ENCODE measurements at regions not wholly inside any gene's neighbourhood (a gene's known extent, or its start where the extent isn't known, plus 50 kb on each side); places are given as distances from the start of the nearest gene placed in this dataset.

- no peak for DNase-seq
Measured at GRCh38 chr11:127567237-127567932, 566.8 kb upstream of the KIRREL3 start.

- no peak for DNase-seq
Measured at GRCh38 chr11:127564810-127565209, 564.2 kb upstream of the KIRREL3 start.

DNA sequence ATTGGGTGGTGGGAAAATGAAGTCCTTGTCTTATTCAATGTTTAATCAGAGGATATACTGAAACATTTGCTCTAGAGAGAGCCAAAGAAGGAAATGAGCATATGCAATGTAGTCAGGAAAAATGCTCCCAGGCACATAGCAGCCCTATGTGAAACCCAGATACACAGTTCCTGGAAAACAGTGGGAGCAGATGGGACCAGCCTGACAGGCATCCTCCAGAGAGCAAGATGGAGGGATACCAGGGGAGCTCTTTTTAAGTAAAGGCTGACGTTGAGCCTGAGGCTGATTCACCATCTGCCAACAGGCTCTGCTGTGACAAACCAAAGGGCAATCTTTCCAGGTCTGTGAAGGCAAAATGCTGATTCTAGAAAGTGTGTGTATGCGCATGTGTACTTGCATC, 559.4 kb upstream of the KIRREL3 start:
- no peak for DNase-seq

DNA sequence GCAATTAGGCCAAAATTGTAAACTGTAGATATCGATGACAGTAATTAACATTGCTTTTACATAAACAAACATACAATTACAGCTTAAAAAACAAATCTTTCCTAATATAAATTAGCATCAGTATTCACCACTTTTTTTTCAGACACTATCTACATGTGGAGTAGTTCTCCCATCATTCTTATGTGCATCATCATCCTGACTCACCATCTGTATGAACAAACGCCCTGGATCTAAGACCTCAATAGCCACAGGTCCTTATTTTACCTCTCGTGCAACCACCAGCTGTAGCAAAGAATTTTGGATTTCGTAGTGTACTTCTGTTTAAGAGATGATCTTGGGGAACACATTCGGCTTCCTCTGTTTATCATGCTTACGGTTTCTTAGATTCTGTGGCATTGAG, 551.9 kb upstream of the KIRREL3 start:
- DNase-seq: no peak

GRCh38 chr11:127531167-127531566, 530.6 kb upstream of the KIRREL3 start:
- no peak for DNase-seq

- DNase-seq: no peak
Measured at GRCh38 chr11:127528297-127528696, 527.7 kb upstream of the KIRREL3 start.

GRCh38 chr11:127524618-127525017, 524.0 kb upstream of the KIRREL3 start:
- no peak for DNase-seq

- DNase-seq: no peak
Measured at GRCh38 chr11:127521413-127521812, 520.8 kb upstream of the KIRREL3 start.

- DNase-seq: no peak
Measured at GRCh38 chr11:127507851-127508250, 507.3 kb upstream of the KIRREL3 start.

DNA sequence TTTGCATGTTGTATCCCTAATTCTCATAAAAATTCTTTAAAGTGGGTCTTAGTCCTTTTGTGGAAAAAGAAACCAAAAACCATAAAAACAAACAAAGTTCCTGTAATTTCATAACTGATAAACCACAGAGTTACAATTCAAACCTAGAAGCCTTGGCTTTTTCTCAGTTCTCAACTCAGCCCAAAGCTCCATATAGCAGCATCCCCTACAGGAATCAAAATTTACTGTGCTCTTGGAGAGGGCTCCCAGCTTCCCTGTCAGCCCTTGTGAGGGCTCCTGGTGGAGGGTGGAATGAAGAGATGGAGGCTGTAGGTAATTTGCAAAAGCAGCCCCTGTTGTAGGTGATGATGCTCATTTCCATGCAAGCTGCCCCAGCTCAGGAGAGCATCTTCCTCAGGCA, 506.1 kb upstream of the KIRREL3 start:
- DNase-seq: no peak

DNA sequence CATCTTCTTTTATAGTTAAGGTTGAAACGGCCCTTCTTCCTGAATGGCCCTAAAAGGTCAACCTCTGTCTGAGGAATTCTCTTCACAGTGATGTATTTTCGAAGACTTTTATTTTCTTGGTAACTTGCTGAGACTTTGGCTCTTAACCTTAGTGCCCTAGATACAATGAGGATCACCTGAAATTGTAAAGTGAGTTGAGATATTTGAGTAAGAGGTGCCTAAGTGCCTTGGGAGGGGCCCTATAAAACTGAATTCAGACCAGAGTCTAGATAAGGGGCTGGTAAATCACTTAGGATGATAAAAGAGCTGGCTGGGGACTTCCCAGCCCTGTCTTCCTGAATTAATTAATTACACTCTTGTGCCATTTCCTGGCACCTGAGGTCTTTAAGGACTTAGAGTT, 505.6 kb upstream of the KIRREL3 start:
- DNase-seq: no peak

- DNase-seq: no peak
Measured at GRCh38 chr11:127496165-127496564, 495.6 kb upstream of the KIRREL3 start.

- DNase-seq: no peak
Measured at GRCh38 chr11:127493330-127494022, 492.9 kb upstream of the KIRREL3 start.

GRCh38 chr11:127492029-127492428, 491.5 kb upstream of the KIRREL3 start:
- no peak for DNase-seq

GRCh38 chr11:127491589-127491988, 491.0 kb upstream of the KIRREL3 start:
- DNase-seq: no peak

DNA sequence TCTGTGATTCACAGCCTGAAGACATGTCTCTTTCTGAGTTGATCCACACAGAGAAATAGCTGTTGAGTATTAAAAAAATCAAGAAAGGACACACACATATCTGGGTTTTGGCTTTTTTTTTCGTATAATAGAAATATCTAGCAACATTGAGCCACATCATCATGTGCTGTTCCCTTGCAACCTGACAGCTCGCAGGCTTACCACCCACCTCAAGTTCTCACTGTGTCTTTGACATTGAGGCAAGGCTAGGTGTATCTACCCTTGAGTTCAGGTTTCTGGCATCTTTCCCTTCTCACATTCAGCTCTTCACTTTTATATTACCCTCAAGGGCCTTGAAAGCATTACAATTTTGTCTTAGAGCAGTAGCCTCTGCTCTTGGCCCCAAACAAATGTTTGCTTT, 490.3 kb upstream of the KIRREL3 start:
- no peak for DNase-seq

DNA sequence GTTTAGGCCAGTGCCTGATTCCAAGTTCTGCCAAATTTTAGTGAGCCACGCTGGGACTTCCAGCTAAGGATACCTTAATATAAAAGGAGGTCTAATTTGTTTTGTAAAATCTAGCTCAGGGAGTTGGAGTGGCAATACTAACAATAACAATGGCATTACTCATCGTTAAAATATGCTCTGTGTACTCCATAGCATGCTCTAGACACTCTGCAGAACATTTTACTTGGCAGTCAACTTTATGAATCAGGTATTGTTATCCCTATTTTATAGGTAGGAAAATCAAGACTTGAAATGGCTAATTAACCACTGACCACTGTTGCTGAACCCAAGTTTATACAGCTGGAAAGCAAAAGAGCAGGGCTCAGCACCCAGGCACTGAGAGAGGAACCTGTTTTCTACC, 485.0 kb upstream of the KIRREL3 start:
- DNase-seq: no peak

DNA sequence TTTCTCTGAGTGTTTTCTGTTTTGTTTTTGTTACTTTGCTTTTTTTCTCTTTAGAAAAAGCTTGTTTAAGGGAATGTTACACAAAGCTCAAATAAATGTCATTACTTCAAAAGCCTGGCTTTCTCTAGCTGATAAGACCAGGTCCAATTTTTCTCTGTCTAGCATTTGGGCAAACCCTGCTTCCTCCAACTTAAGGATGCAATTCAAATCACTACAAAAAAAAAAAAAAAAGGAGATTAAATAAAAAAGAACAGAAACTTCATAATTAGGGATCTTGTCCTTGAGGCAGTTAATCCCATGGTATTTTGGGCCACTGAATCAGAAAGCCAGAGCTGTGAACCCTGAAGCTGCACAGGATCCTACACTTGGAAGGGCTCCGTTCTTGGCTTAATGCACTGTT, 480.8 kb upstream of the KIRREL3 start:
- no peak for DNase-seq

GRCh38 chr11:127478826-127479225, 478.3 kb upstream of the KIRREL3 start:
- DNase-seq: no peak

DNA sequence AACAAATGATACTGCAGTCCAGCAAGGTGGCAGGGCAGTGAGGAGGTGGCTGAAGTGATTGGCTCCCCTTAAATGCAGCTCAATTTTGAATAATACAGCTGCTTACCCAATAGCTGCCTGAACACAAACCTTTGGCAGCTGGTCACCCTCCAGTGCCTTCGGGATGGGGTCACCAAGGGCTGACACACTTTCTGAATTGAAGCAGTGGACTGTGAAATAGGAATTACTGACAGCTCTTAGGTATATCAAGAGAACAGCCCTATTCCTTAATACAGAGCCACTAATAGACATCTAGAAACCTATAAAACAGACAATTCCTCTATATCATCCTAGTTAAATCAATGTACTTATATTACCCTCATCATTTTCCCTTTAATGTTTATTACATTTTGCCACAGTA, 474.2 kb upstream of the KIRREL3 start:
- DNase-seq: no peak

DNA sequence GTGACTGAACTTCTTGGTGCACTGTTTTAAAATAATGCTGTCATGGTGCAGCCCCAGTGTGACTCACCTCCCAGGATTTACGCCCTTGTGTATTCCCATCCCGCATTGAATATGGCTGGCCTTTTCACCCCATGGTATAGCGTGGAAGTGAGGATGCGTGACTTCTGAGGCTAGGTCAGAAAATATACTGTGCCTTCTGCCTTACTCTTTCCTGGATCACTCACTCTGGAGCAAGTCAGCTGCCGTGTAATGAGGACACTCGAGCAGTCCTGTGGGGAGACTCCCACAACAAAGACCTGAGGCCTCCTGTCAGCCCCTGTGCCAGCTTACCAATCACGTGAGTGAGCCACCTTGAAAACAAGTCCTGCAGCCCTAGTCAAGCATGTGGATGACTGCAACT, 471.9 kb upstream of the KIRREL3 start:
- no peak for DNase-seq

- no peak for DNase-seq
Measured at GRCh38 chr11:127471662-127472061, 471.1 kb upstream of the KIRREL3 start.

DNA sequence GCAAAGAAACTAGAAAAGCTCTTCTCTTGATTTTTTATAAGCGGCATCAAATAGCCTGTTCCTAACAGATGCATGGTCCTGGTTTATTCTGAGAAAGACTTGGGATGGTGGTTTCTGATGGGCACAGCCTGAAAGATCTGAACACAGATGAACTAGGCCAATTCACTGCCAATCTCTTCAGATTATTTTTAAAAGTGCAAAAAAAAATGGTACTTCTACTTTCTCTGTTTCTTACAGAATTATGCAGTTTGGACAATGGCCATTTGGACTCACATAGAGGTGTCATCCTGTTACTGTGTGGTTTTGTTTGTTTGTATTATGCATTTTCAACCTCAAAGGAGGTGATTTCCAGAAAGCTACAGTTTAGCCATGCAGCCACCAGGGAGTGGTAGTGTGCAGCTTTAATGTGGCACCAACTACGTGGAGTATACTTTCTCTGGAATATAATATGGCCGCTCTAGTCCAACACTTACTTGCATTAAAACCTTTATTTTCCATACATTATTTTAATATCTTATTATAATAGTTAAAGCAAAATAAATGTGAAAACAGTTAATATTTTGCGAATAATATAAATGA, 469.8 kb upstream of the KIRREL3 start:
- DNase-seq: no peak

DNA sequence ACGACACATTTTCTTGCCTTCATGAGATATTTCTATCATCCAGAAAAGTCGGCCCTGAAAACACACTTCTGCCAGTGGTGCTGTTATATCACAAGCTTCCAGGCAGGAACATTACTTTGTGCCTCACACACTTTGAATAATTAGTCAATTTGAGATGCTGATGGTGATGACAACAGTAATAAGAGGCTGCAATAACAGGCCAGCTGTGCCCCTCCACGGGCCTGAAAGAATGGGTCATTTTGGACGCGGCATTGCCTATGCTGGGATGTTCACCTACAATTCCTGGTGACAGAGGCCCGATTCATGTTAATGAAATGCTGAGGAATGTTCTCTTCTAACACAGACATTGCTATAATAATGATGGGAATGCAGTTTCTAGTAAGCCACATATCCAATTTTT, 463.8 kb upstream of the KIRREL3 start:
- no peak for DNase-seq

DNA sequence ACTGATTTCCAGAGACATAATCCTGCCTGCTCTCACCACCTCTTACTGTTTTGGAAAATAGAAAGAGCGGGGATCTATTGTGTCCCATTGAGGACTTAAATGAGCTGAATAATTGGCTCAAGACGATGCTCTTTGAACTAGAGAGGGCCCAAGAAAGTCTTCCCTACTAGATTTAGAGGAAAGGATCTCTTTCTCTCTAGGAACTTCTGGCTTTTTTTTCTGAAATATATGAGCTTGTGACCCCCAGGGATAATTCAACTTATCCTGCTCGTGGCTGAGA, 461.4 kb upstream of the KIRREL3 start:
- DNase-seq: no peak

All from CD4-positive, alpha-beta T cell treated with Interleukin-17A for 4 hours (primary cell).